ENCODE measurements at regions not wholly inside any gene's neighbourhood (a gene's known extent, or its start where the extent isn't known, plus 50 kb on each side); places are given as distances from the start of the nearest gene placed in this dataset.

DNA sequence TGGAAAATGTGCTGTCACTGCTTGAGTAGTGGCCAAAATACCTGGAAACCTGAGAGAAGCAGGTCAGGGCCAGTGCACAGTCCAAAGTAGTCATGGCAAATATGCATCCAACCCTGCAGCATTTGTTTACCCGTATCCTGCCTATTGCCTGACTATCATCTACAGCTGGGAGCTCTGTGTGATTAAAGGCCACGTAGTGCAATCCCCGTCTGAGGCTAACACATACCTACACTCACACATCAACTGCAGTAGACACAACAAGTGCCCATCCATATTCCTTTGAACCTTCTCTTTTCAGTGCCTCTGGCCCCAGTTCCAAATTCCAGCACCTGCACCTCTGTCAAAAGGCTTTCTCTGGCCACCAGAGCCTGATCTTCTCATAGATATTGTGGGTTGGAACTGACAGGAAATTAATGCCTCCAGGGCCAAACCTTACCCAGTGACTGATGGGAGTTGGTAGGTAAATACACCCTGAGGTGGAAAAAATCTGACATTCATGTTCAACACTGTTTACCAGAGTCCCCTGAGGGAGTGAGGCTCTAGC lies 383.0 kb downstream of the SETD4 start:
- peaks cover 31 to 49% of the 10 kb centered on the region in 2 experiments for H3K27me3 ChIP-seq (ENCODE audit: control insufficient read depth in 2 of 2, insufficient read depth in 2 of 2, low read length in 2 of 2)
- intact Hi-C loops (cut with micrococcal nuclease) (no loop called here), dilution Hi-C loops (cut with MboI; ENCODE audit: extremely low pct_ligation_motif_present, low sequenced_read_pairs) (no loop called here)
- no peaks in the 10 kb centered on the region for H4K20me1 ChIP-seq (replicated peaks; ENCODE audit: control insufficient read depth, extremely low read depth, insufficient read depth, low read length)
- H3K4me3 ChIP-seq (replicated peaks in 1 of 3; ENCODE audit: insufficient read depth in 1 of 3, low read depth in 1 of 3, low read length in 3 of 3), result no peak overlapping the region
- BruUV-seq (replicated peaks), result no TSS peak
- ChIA-PET POLR2A (no interaction called here), CTCF (no interaction called here)
- H3K79me2 ChIP-seq (ENCODE audit: control insufficient read depth, insufficient read depth, low read length), result no peaks in the 10 kb centered on the region
- no peak for TF ChIP-seq EZH2 (IDR thresholded peaks at IDR 0.05; ENCODE audit: borderline replicate concordance, low read depth, low read length, severe bottlenecking)
- TF ChIP-seq, protein P1, sequence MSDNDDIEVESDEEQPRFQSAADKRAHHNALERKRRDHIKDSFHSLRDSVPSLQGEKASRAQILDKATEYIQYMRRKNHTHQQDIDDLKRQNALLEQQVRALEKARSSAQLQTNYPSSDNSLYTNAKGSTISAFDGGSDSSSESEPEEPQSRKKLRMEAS (IDR thresholded peaks at IDR 0.05; ENCODE audit: insufficient read depth, insufficient read length), result no peak
- no peak for TF ChIP-seq FOS (IDR thresholded peaks at IDR 0.05; ENCODE audit: borderline replicate concordance, insufficient read depth, low read length)
- no peak for TF ChIP-seq GATA2 (IDR thresholded peaks at IDR 0.05; ENCODE audit: insufficient read depth, insufficient read length, low read depth, low read length)
- no peak for TF ChIP-seq MYC (IDR thresholded peaks at IDR 0.05; ENCODE audit: low read depth, low read length)
- TF ChIP-seq JUN (IDR thresholded peaks at IDR 0.05; ENCODE audit: borderline replicate concordance, insufficient read depth, insufficient read length, low read depth), result no peak
- no peak for TF ChIP-seq POLR2AphosphoS5 (IDR thresholded peaks at IDR 0.05; ENCODE audit: insufficient read depth, low read depth, low read length)
- TF ChIP-seq, protein P2, sequence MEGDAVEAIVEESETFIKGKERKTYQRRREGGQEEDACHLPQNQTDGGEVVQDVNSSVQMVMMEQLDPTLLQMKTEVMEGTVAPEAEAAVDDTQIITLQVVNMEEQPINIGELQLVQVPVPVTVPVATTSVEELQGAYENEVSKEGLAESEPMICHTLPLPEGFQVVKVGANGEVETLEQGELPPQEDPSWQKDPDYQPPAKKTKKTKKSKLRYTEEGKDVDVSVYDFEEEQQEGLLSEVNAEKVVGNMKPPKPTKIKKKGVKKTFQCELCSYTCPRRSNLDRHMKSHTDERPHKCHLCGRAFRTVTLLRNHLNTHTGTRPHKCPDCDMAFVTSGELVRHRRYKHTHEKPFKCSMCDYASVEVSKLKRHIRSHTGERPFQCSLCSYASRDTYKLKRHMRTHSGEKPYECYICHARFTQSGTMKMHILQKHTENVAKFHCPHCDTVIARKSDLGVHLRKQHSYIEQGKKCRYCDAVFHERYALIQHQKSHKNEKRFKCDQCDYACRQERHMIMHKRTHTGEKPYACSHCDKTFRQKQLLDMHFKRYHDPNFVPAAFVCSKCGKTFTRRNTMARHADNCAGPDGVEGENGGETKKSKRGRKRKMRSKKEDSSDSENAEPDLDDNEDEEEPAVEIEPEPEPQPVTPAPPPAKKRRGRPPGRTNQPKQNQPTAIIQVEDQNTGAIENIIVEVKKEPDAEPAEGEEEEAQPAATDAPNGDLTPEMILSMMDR (IDR thresholded peaks at IDR 0.05; ENCODE audit: extremely low read depth in 1 of 2, insufficient read depth in 1 of 2, low read depth in 1 of 2, low read length in 2 of 2), result no peak
- TF ChIP-seq POLR2A (IDR thresholded peaks at IDR 0.05; ENCODE audit: low read depth, low read length), result no peak
- FAIRE-seq (no peak), DNase-seq (ENCODE audit: low read depth, low spot score) (no peak)
- H3K9ac ChIP-seq (replicated peaks; ENCODE audit: extremely low read depth, insufficient read depth, low read length), result no peak overlapping the region
- no peak overlapping the region for H2AFZ ChIP-seq (ENCODE audit: low read depth, low read length)
- H3K36me3 ChIP-seq (ENCODE audit: control insufficient read depth in 2 of 2, extremely low read depth in 1 of 2, insufficient read depth in 2 of 2, low read length in 2 of 2), result no peaks in the 10 kb centered on the region
- H3K4me2 ChIP-seq (ENCODE audit: insufficient read depth, low read length), result no peak overlapping the region
- no peaks in the 10 kb centered on the region for H3K9me1 ChIP-seq (replicated peaks; ENCODE audit: control insufficient read depth, extremely low read depth, insufficient read depth, low read length)
- no peaks in the 10 kb centered on the region for H3K4me1 ChIP-seq (ENCODE audit: control insufficient read depth, extremely low read depth, insufficient read depth, low read length)
- H3K9me3 ChIP-seq (replicated peaks; ENCODE audit: control insufficient read depth, insufficient read depth, low read length), result no peaks in the 10 kb centered on the region
- no peak overlapping the region for H3K27ac ChIP-seq (ENCODE audit: insufficient read depth, low read depth, low read length)

All from endothelial cell of umbilical vein (primary cell).